Stomach (tissue), 8 donors: ENCODE measurements at regions not wholly inside any gene's neighbourhood (a gene's known extent, or its start where the extent isn't known, plus 50 kb on each side); places are given as distances from the start of the nearest gene placed in this dataset.

Experiments
- DNase-seq, 2 donors: peaks; one replicate each; pipeline versions ENCODE4 v3.0.0 to v3.0.0-alpha.2; 2013 to 2019
- H3K27ac ChIP-seq, 5 donors: fragments of 200-600 bp in 4 of 5; sonication (generic) in 4 of 5; one replicate each; pipeline ENCODE4 v1.5.1; 2013 to 2019; ENCODE audit warnings: mild to moderate bottlenecking in 1 of 5, moderate library complexity in 1 of 5
- H3K27me3 ChIP-seq, 3 donors: fragments of 200-600 bp; sonication (generic); one replicate each; pipeline ENCODE4 v1.5.1; 2017 to 2019; ENCODE audit warnings: mixed run types in 1 of 3
- H3K36me3 ChIP-seq, 4 donors: fragments of 200-600 bp; sonication (generic); 1 replicate in 3 of 4; 2 replicates in 1 of 4; pipeline ENCODE4 v1.5.1; 2016 to 2019
- H3K4me1 ChIP-seq, 4 donors: fragments of 200-600 bp; sonication (generic); one replicate each; pipeline ENCODE4 v1.5.1; 2016 to 2019
- H3K4me3 ChIP-seq, 4 donors: fragments of 200-600 bp; sonication (generic) in 3 of 4; one replicate each; pipeline ENCODE4 v1.5.1; 2016 to 2019; ENCODE audit warnings: mild to moderate bottlenecking in 1 of 4
- H3K9me3 ChIP-seq, 4 donors: fragments of 200-600 bp; sonication (generic); one replicate each; pipeline ENCODE4 v1.5.1; 2016 to 2019
- CTCF ChIP-seq, 7 experiments: fragments of 450-650 bp in 4 of 7; fragments of 200-600 bp in 3 of 7; sonication (generic) in 3 of 7; IDR thresholded peaks; one replicate each; pipeline ENCODE4 v1.5.1; 2016 to 2019; ENCODE audit warnings: antibody characterized with exemption in 7 of 7, control low read depth in 2 of 7, mild to moderate bottlenecking in 1 of 7
- EP300 ChIP-seq: sonication (generic); formaldehyde crosslinking; IDR thresholded peaks from one replicate; pipeline ENCODE4 v1.6.1; 2017; ENCODE audit warnings: antibody characterized with exemption
- POLR2A ChIP-seq, 4 donors: fragments of 450-650 bp; IDR thresholded peaks; one replicate each; pipeline ENCODE4 v1.6.1; 2016; ENCODE audit warnings: antibody characterized with exemption in 4 of 4, control low read depth in 2 of 4, mild to moderate bottlenecking in 1 of 4, moderate library complexity in 1 of 4
- POLR2AphosphoS5 ChIP-seq, 3 donors: sonication (generic); formaldehyde crosslinking; IDR thresholded peaks; one replicate each; pipeline ENCODE4 v1.6.1; 2016; ENCODE audit warnings: antibody characterized with exemption in 3 of 3
- WGBS, 5 donors: extraction: QIAGEN DNeasy Blood & Tissue Kit in 3 of 5; methylation state at CpG; one replicate each; pipeline versions ENCODE4 v1.1.5 to v1.1.7; 2013 to 2018; 5-methylcytosine and 5-hydroxymethylcytosine counted together
- intact Hi-C: fragments of 100-400 bp; cut with DNase I; formaldehyde crosslinking; loops from one replicate; pipeline ENCODE4 v1.15.1; 2023; ENCODE audit warnings: low total_unique reads
- donor health status: healthy with polysubstance abuse.
- donor health status: Bipolar disorder and iron deficiency.
- donor health status: healthy.

GRCh38 chr2:165017966-165018596, 62.8 kb upstream of the SLC38A11 start:
- no peak overlapping the region for H3K27ac ChIP-seq
- DNase-seq = peak in 1 of 2 donors; percentile 16
- TF ChIP-seq CTCF (IDR thresholded peaks at IDR 0.05) (no peak), POLR2AphosphoS5 (IDR thresholded peaks at IDR 0.05) (no peak), EP300 (no peak), POLR2A (IDR thresholded peaks at IDR 0.05) (no peak)
- no peaks in the 10 kb centered on the region for H3K27me3 ChIP-seq
- no peak overlapping the region for H3K4me3 ChIP-seq
- peaks cover 0 to 7% (median 0%) of the 10 kb centered on the region in 4 donors for H3K4me1 ChIP-seq
- H3K36me3 ChIP-seq = no peaks in the 10 kb centered on the region
- intact Hi-C loops = loop anchor here (10.0 kb wide), 1 partner anchor 187 kb away; the partner anchor contains the start of gene SCN3A
- 48 to 52% (median 50%) methylated on average over 8 of the region's 8 CpGs for WGBS, 5 donors
- no peaks in the 10 kb centered on the region for H3K9me3 ChIP-seq

- peak in 1 of 2 donors; percentile 72 for DNase-seq
- WGBS, 5 donors = 26 to 29% (median 27%) methylated on average over 15 of the region's 15 CpGs
- Histone ChIP-seq H3K4me1 (peaks cover 0 to 7% (median 0%) of the 10 kb centered on the region in 4 donors), H3K4me3 (no peak overlapping the region), H3K9me3 (no peaks in the 10 kb centered on the region), H3K36me3 (no peaks in the 10 kb centered on the region), H3K27ac (no peak overlapping the region), H3K27me3 (no peaks in the 10 kb centered on the region)
- intact Hi-C loops = loop anchor here (10.0 kb wide), 1 partner anchor 188 kb away; the partner anchor contains the start of gene SCN3A
- TF ChIP-seq EP300 (no peak), CTCF (IDR thresholded peaks at IDR 0.05) (peak in 4 of 7 experiments; percentile 22 to 31 (median 25))
These were observed 61.6 kb upstream of the SLC38A11 start for GRCh38 chr2:165016772-165017411.

- Histone ChIP-seq H3K36me3 (no peaks in the 10 kb centered on the region), H3K27ac (no peak overlapping the region), H3K4me1 (peaks cover 0 to 7% (median 0%) of the 10 kb centered on the region in 4 donors), H3K9me3 (no peaks in the 10 kb centered on the region), H3K27me3 (no peaks in the 10 kb centered on the region), H3K4me3 (no peak overlapping the region)
- DNase-seq = peak; percentile 74 to 86
- intact Hi-C loops = loop anchor here (10.0 kb wide), 1 partner anchor 190 kb away; the partner anchor contains the start of gene SCN3A
- peak in 5 of 7 experiments; percentile 22 to 80 (median 58) for TF ChIP-seq CTCF (IDR thresholded peaks at IDR 0.05)
- TF ChIP-seq EP300 = no peak
- TF ChIP-seq POLR2AphosphoS5 (IDR thresholded peaks at IDR 0.05) = no peak
- 29 to 39% (median 33%) methylated on average over 4 of the region's 4 CpGs for WGBS, 5 donors
These were observed 59.8 kb upstream of the SLC38A11 start for GRCh38 chr2:165015052-165015642.

GRCh38 chr2:165013944-165014619, 58.8 kb upstream of the SLC38A11 start:
- no peak overlapping the region for H3K27ac ChIP-seq
- 79 to 90% (median 80%) methylated on average over 1 of the region's 1 CpG for WGBS, 5 donors
- intact Hi-C loops = loop anchor here (10.0 kb wide), 1 partner anchor 191 kb away; the partner anchor contains the start of gene SCN3A
- no peak for TF ChIP-seq POLR2AphosphoS5 (IDR thresholded peaks at IDR 0.05)
- TF ChIP-seq EP300 = no peak
- TF ChIP-seq CTCF (IDR thresholded peaks at IDR 0.05) = no peak
- no peak for TF ChIP-seq POLR2A (IDR thresholded peaks at IDR 0.05)
- peaks cover 0 to 7% (median 0%) of the 10 kb centered on the region in 4 donors for H3K4me1 ChIP-seq
- no peak for DNase-seq
- no peaks in the 10 kb centered on the region for H3K36me3 ChIP-seq
- H3K4me3 ChIP-seq = no peak overlapping the region
- H3K27me3 ChIP-seq = no peaks in the 10 kb centered on the region
- no peaks in the 10 kb centered on the region for H3K9me3 ChIP-seq
